A673 (cell line): ENCODE measurements at regions not wholly inside any gene's neighbourhood (a gene's known extent, or its start where the extent isn't known, plus 50 kb on each side); places are given as distances from the start of the nearest gene placed in this dataset.
"Not testable (repeated sequence)": the region's sequence is repeated elsewhere in the genome, so short reads cannot be mapped to it uniquely, and the experiment has no call there.

Experiments used
- BruUV-seq: library from RNA; stranded (reverse); fragments of 400-500 nt; replicated peaks from 2 replicates; lab custom pipeline; 2021; lab: Mats Ljungman, UMichigan
- CTCF ChIA-PET: fragments of 300-600 bp; sonication (Branson Sonifier 250); formaldehyde crosslinking; loops from one replicate; lab custom pipeline; 2022; ENCODE audit warnings: antibody characterized with exemption; lab: Charles Lee
- POLR2A ChIA-PET: fragments of 300-600 bp; sonication (Branson Sonifier 250); formaldehyde crosslinking; loops from one replicate; lab custom pipeline; 2022; ENCODE audit warnings: antibody characterized with exemption; ENCODE audit not compliant: low non-redundant PET; lab: Charles Lee
- DNase-seq: peaks from one replicate; pipeline ENCODE4 v3.0.0-alpha.2; 2015; ENCODE audit warnings: low spot score
- H3K27ac ChIP-seq: fragments of 200-600 bp; sonication (generic); 2 replicates; pipeline ENCODE4 v1.5.1; 2016; ENCODE audit warnings: mixed run types, low read depth, mild to moderate bottlenecking, mixed read lengths, antibody characterized with exemption, low read length; ENCODE audit not compliant: poor library complexity, severe bottlenecking
- H3K27me3 ChIP-seq: fragments of 200-600 bp; sonication (generic); replicated peaks from 2 replicates; pipeline ENCODE4 v1.6.1; 2017; ENCODE audit warnings: mixed run types, low read depth, mild to moderate bottlenecking, mixed read lengths, antibody characterized with exemption, low read length; ENCODE audit not compliant: insufficient read depth, poor library complexity
- H3K36me3 ChIP-seq: fragments of 200-600 bp; sonication (generic); 2 replicates; pipeline ENCODE4 v1.6.1; 2016; ENCODE audit warnings: mixed run types, mild to moderate bottlenecking, mixed read lengths, antibody characterized with exemption, low read length; ENCODE audit not compliant: insufficient read depth, poor library complexity, severe bottlenecking
- H3K4me1 ChIP-seq: fragments of 200-600 bp; sonication (generic); 2 replicates; pipeline ENCODE4 v1.6.1; 2017; ENCODE audit warnings: mixed run types, mild to moderate bottlenecking, mixed read lengths, antibody characterized with exemption, low read length; ENCODE audit not compliant: insufficient read depth, poor library complexity, severe bottlenecking
- H3K4me3 ChIP-seq: fragments of 200-600 bp; sonication (generic); 2 replicates; pipeline ENCODE4 v1.5.1; 2016; ENCODE audit warnings: low read depth, mixed run types, mild to moderate bottlenecking, mixed read lengths, low read length; ENCODE audit not compliant: poor library complexity, severe bottlenecking
- H3K9me3 ChIP-seq: fragments of 200-600 bp; sonication (generic); 2 replicates; pipeline ENCODE4 v1.6.1; 2016; ENCODE audit warnings: mixed run types, low read depth, mild to moderate bottlenecking, mixed read lengths, antibody characterized with exemption, low read length; ENCODE audit not compliant: poor library complexity, severe bottlenecking
- CTCF ChIP-seq: fragments of 300-800, 200-600 bp; sonication (generic); conservative IDR thresholded peaks from 2 replicates; pipeline ENCODE4 v1.5.1; 2017; ENCODE audit warnings: low read depth, mild to moderate bottlenecking, antibody characterized with exemption, low read length, moderate library complexity, mixed read lengths
- EZH2 ChIP-seq: fragments of 200-600 bp; sonication (generic); IDR thresholded peaks from 2 replicates; pipeline ENCODE4 v1.6.1; 2017; ENCODE audit warnings: borderline replicate concordance, low read depth, mild to moderate bottlenecking, mixed read lengths, antibody characterized with exemption, low read length; ENCODE audit not compliant: poor library complexity, severe bottlenecking
- intact Hi-C: fragments of 100-400 bp; cut with micrococcal nuclease; formaldehyde crosslinking; loops from one replicate; pipeline ENCODE4 v1.10.0; 2022; ENCODE audit not compliant: unreplicated experiment

DNA sequence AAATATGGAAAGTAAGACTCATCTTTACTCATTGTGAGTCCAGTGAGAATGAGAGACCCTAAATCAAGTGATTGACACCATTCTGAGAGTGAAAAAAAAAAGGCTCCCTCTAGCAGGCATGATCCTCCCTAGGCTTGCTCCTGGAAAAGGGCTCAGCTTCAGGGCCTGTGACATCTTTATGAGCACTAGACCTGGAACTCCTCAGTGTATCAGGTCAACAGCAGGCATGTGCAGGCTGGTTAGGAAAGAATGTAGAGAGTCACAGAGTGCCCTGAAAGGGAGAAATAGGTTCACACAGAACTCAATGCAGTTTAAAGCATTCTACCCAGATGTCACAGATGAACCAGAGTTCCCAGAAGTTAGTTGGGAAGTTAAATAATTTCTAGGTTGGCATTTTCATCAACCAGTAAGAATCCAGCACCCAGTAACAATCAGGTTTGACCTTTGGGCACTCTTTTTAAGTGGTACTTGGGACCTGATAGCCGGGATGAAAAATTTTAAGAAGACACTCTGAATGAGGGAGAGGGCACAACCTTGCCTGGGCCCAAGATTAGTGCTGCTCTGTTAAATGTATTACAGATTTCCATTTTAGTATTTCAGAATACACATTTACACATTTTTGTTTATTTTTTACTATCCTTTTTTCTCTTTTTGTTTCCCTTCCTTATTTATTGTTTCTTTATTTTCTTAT lies 828.8 kb downstream of the C12orf50 start:
- intact Hi-C loops = no loop called here
- CTCF ChIA-PET = no interaction called here
- Histone ChIP-seq H3K27ac (no peak overlapping the region), H3K36me3 (no peaks in the 10 kb centered on the region), H3K27me3 (no peaks in the 10 kb centered on the region), H3K9me3 (no peaks in the 10 kb centered on the region), H3K4me3 (no peak overlapping the region), H3K4me1 (peaks cover 5% of the 10 kb centered on the region)
- POLR2A ChIA-PET = no interaction called here
- BruUV-seq = no TSS peak
- DNase-seq = no peak
- TF ChIP-seq CTCF = no peak

DNA sequence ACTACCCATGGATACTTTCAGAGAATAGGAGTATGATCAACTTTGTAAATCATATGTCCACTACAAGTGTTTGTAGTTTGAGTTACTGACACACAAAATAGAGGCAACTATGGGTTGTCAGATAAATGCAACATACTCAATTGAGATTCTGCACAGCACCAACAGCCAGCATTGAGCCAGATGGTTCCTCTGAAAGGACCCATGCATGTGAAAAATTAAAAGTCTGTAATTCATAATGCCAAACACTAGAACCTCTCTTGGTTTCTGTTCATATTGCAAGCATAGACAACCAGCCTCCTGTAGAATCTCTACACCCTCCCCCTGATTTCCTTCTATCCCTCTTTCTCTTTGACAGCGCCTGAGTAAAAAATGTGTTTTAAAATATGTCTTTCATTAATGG lies 831.0 kb downstream of the C12orf50 start:
- BruUV-seq = no TSS peak
- no peak for DNase-seq
- POLR2A ChIA-PET = no interaction called here
- no peaks in the 10 kb centered on the region for H3K36me3 ChIP-seq
- TF ChIP-seq CTCF (no peak), EZH2 (no peak)
- H3K27ac ChIP-seq = no peak overlapping the region
- peaks cover 5% of the 10 kb centered on the region for H3K4me1 ChIP-seq
- no peaks in the 10 kb centered on the region for H3K9me3 ChIP-seq
- no peaks in the 10 kb centered on the region for H3K27me3 ChIP-seq
- no peak overlapping the region for H3K4me3 ChIP-seq
- intact Hi-C loops = no loop called here
- CTCF ChIA-PET = no interaction called here

GRCh38 chr12:87196321-87196720 lies 832.9 kb downstream of the C12orf50 start:
- no TSS peak for BruUV-seq
- intact Hi-C loops = no loop called here
- H3K27me3 ChIP-seq = no peaks in the 10 kb centered on the region
- no peaks in the 10 kb centered on the region for H3K36me3 ChIP-seq
- no peaks in the 10 kb centered on the region for H3K9me3 ChIP-seq
- peaks cover 5% of the 10 kb centered on the region for H3K4me1 ChIP-seq
- POLR2A ChIA-PET = no interaction called here
- CTCF ChIA-PET = no interaction called here
- TF ChIP-seq CTCF (no peak), EZH2 (no peak)
- H3K4me3 ChIP-seq = no peak overlapping the region
- peak; percentile 46 for DNase-seq
- no peak overlapping the region for H3K27ac ChIP-seq

GRCh38 chr12:87194389-87194788 lies 834.8 kb downstream of the C12orf50 start:
- intact Hi-C loops, H3K9me3 ChIP-seq, H3K4me3 ChIP-seq, BruUV-seq, H3K27me3 ChIP-seq, H3K4me1 ChIP-seq, POLR2A ChIA-PET, DNase-seq, H3K36me3 ChIP-seq, H3K27ac ChIP-seq, CTCF ChIA-PET: not testable (repeated sequence)
